Mesenchymal stem cell (in vitro differentiated cells and primary cell): ENCODE measurements at regions not wholly inside any gene's neighbourhood (a gene's known extent, or its start where the extent isn't known, plus 50 kb on each side); places are given as distances from the start of the nearest gene placed in this dataset.
A peak's percentile ranks its signal among the peaks of the same experiment; 100 is the strongest.

Experiments used
- DNase-seq: peaks from one replicate; pipeline ENCODE4 v3.0.0-alpha.2; 2013
- H2AFZ ChIP-seq: one replicate; pipeline ENCODE4 v1.6.1; 2013; ENCODE audit warnings: low read depth, mild to moderate bottlenecking, control low read depth, inconsistent platforms, low read length, moderate library complexity
- H2AK5ac ChIP-seq: 2 replicates; pipeline ENCODE4 v1.6.1; 2013; ENCODE audit warnings: low read length, moderate library complexity, mild to moderate bottlenecking, inconsistent platforms; ENCODE audit not compliant: severe bottlenecking
- H2BK120ac ChIP-seq: one replicate; pipeline ENCODE4 v1.6.1; 2013; ENCODE audit warnings: low read depth, mild to moderate bottlenecking, inconsistent platforms, low read length, moderate library complexity
- H2BK12ac ChIP-seq, 2 experiments: one replicate each; pipeline ENCODE4 v1.6.1; 2013; ENCODE audit warnings: inconsistent platforms in 2 of 2, low read length in 2 of 2, mild to moderate bottlenecking in 2 of 2, moderate library complexity in 2 of 2, control low read depth in 1 of 2
- H2BK15ac ChIP-seq: one replicate; pipeline ENCODE4 v1.6.1; 2013; ENCODE audit warnings: mild to moderate bottlenecking, low read depth, inconsistent platforms; ENCODE audit not compliant: poor library complexity, severe bottlenecking
- H2BK5ac ChIP-seq: 2 replicates; pipeline ENCODE4 v1.6.1; 2013; ENCODE audit warnings: low read depth, mild to moderate bottlenecking, low read length, control low read depth, inconsistent platforms; ENCODE audit not compliant: poor library complexity, severe bottlenecking
- H3K14ac ChIP-seq, 2 experiments: one replicate each; pipeline ENCODE4 v1.6.1; 2013; ENCODE audit warnings: inconsistent platforms in 2 of 2, low read length in 2 of 2, control low read depth in 1 of 2, mild to moderate bottlenecking in 1 of 2, moderate library complexity in 1 of 2
- H3K18ac ChIP-seq, 2 experiments: one replicate each; pipeline ENCODE4 v1.6.1; 2013; ENCODE audit warnings: inconsistent platforms in 2 of 2, low read length in 2 of 2, control low read depth in 1 of 2, low read depth in 1 of 2, mild to moderate bottlenecking in 1 of 2
- H3K23ac ChIP-seq, 2 experiments: one replicate each; pipeline ENCODE4 v1.6.1; 2013; ENCODE audit warnings: inconsistent platforms in 2 of 2, low read length in 2 of 2, mild to moderate bottlenecking in 2 of 2, moderate library complexity in 2 of 2, control low read depth in 1 of 2
- H3K27ac ChIP-seq: 2 replicates; pipeline ENCODE4 v1.5.1; 2013; ENCODE audit warnings: mild to moderate bottlenecking, moderate library complexity, low read length, control low read depth, inconsistent platforms; ENCODE audit not compliant: poor library complexity, severe bottlenecking
- H3K27me3 ChIP-seq, 2 experiments: 2 replicates each; pipeline versions ENCODE4 v1.6.1 to v1.7.0; 2013; ENCODE audit warnings: low read length in 2 of 2, mild to moderate bottlenecking in 2 of 2, moderate library complexity in 2 of 2, control low read depth in 1 of 2, inconsistent platforms in 1 of 2; ENCODE audit not compliant: control insufficient read depth in 1 of 2, insufficient read depth in 1 of 2
- H3K36me3 ChIP-seq, 2 experiments: 2 replicates each; pipeline versions ENCODE4 v1.6.1 to v1.7.0; 2013; ENCODE audit warnings: low read length in 2 of 2, control low read depth in 1 of 2, inconsistent platforms in 1 of 2, low read depth in 1 of 2, mild to moderate bottlenecking in 1 of 2; ENCODE audit not compliant: insufficient read depth in 2 of 2, control insufficient read depth in 1 of 2
- H3K4ac ChIP-seq, 2 experiments: one replicate each; pipeline ENCODE4 v1.6.1; 2013; ENCODE audit warnings: inconsistent platforms in 2 of 2, low read length in 2 of 2, mild to moderate bottlenecking in 2 of 2, moderate library complexity in 2 of 2, control low read depth in 1 of 2, low read depth in 1 of 2
- H3K4me1 ChIP-seq: 2 replicates; pipeline ENCODE4 v1.6.1; 2013; ENCODE audit warnings: low read depth, low read length, control low read depth; ENCODE audit not compliant: control insufficient read depth, insufficient read depth
- H3K4me2 ChIP-seq: 2 replicates; pipeline ENCODE4 v1.6.1; 2013; ENCODE audit warnings: low read length, mild to moderate bottlenecking, inconsistent platforms; ENCODE audit not compliant: poor library complexity, severe bottlenecking
- H3K4me3 ChIP-seq, 2 experiments: 2 replicates each; pipeline versions ENCODE4 v1.5.1 to v1.7.0; 2013; ENCODE audit warnings: low read length in 2 of 2, mild to moderate bottlenecking in 2 of 2, control low read depth in 1 of 2, low read depth in 1 of 2; ENCODE audit not compliant: insufficient read depth in 1 of 2
- H3K79me1 ChIP-seq: replicated peaks from 2 replicates; pipeline ENCODE4 v1.6.1; 2013; ENCODE audit warnings: mild to moderate bottlenecking, control low read depth, low read length, inconsistent platforms; ENCODE audit not compliant: poor library complexity, severe bottlenecking
- H3K9ac ChIP-seq: 2 replicates; pipeline ENCODE4 v1.7.0; 2013; ENCODE audit warnings: mild to moderate bottlenecking, low read length, moderate library complexity
- H3K9me3 ChIP-seq: 2 replicates; pipeline ENCODE4 v1.7.0; 2013; ENCODE audit warnings: mild to moderate bottlenecking, low read length; ENCODE audit not compliant: control insufficient read depth
- H4K8ac ChIP-seq: one replicate; pipeline ENCODE4 v1.6.1; 2013; ENCODE audit warnings: inconsistent platforms, mild to moderate bottlenecking, low read length, moderate library complexity
- H4K91ac ChIP-seq: one replicate; pipeline ENCODE4 v1.6.1; 2013; ENCODE audit warnings: mild to moderate bottlenecking, low read length, inconsistent platforms
- WGBS: methylation state at CpG from one replicate; pipeline ENCODE4 v1.1.7; 2013; ENCODE audit warnings: mixed read lengths; 5-methylcytosine and 5-hydroxymethylcytosine counted together

DNA sequence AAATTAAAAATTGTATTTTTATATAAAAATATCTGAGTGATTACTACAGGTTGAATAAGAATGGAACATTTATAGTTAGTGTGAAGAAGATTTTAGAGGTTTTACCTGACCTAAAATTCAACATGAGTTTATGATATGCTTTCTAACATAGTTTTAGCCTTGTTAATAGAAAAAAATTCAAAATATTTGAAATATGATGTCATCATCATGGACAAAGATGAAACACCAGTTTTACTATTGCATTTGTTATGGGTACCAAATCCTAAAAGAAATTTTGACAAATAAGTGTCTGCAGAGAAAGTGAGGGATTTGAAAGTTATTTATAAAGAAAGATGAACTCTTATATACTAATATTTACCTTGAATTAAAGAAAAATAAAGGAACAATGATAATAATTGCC is 479.7 kb downstream of the TBC1D32 start:
- Histone ChIP-seq H2AK5ac (no peak overlapping the region), H3K4me3 (no peak overlapping the region), H3K4ac (no peak overlapping the region)

DNA sequence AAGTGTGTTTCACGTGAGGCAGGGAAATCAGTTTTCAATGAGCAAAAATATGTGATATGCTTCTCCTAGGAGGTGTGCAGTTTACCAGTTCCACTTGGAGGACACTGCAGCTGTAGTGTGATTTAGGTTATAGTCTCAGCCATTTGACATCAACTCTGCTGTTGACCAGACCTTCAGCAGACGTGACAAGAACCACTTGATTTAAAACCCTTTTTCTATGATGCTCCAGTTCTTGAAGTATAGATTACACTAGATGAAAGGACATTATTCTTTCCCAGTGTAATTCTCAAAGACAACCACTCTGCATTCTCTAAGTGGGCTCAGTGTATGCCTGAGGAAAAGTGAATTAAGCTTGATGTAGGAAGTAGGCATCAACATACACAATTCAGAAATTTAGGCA is 480.8 kb downstream of the TBC1D32 start:
- Histone ChIP-seq H2BK12ac (no peak overlapping the region), H4K91ac (no peak overlapping the region), H2BK120ac (no peak overlapping the region), H3K27me3 (no peaks in the 10 kb centered on the region), H3K4me1 (no peaks in the 10 kb centered on the region), H2BK5ac (no peak overlapping the region), H3K18ac (no peak overlapping the region), H4K8ac (no peak overlapping the region), H3K4me2 (no peak overlapping the region), H2AK5ac (no peak overlapping the region), H3K14ac (no peak overlapping the region), H3K23ac (no peak overlapping the region), H3K9ac (no peak overlapping the region), H3K4ac (no peak overlapping the region), H3K79me1 (no peaks in the 10 kb centered on the region), H3K36me3 (no peaks in the 10 kb centered on the region), H2AFZ (no peak overlapping the region), H3K4me3 (no peak overlapping the region), H3K9me3 (no peaks in the 10 kb centered on the region), H2BK15ac (no peak overlapping the region), H3K27ac (no peak overlapping the region)
- DNase-seq = no peak
- WGBS = 83% methylated on average over 1 of the region's 2 CpGs

More for the DNA sequence above, 479.7 kb downstream of the TBC1D32 start:
- no peak overlapping the region for H4K91ac ChIP-seq
- no peak overlapping the region for H3K23ac ChIP-seq
- H2BK5ac ChIP-seq = no peak overlapping the region
- H3K14ac ChIP-seq = no peak overlapping the region
- H2AFZ ChIP-seq = no peak overlapping the region
- no peak overlapping the region for H2BK12ac ChIP-seq
- H3K36me3 ChIP-seq = no peaks in the 10 kb centered on the region
- H2BK15ac ChIP-seq = no peak overlapping the region
- no peak overlapping the region for H4K8ac ChIP-seq
- H3K18ac ChIP-seq = no peak overlapping the region
- H3K27ac ChIP-seq = no peak overlapping the region
- no peaks in the 10 kb centered on the region for H3K79me1 ChIP-seq
- no peaks in the 10 kb centered on the region for H3K27me3 ChIP-seq
- H3K4me2 ChIP-seq = no peak overlapping the region
- H3K9me3 ChIP-seq = no peaks in the 10 kb centered on the region
- no peak overlapping the region for H2BK120ac ChIP-seq
- no peak for DNase-seq
- H3K9ac ChIP-seq = no peak overlapping the region
- no peaks in the 10 kb centered on the region for H3K4me1 ChIP-seq

DNA sequence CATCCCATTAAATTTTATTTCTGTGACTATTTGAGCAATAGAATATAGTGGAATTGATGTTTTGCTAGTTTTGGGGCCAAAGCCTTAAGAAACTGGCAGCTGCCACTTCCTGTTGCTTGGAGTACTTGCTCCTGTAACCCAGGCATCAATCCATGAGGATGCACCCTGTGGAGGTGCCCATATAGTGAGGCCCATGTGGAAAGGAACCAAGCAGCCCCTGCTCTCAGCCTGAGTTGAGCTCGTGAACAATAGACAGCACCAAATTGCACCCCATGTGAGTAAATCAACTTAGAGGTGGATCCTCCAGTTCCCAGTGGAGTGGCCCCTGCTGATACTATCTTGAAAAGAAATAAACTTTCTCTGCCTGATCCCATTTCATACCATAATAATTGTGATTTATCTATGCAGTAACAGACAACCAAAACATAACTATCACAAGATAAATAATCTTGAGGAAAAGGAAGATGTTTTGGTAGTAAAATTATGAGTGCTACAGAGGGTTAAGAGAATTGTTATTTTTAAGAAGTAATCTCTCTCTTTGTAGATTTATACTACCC is 481.9 kb downstream of the TBC1D32 start:
- no peaks in the 10 kb centered on the region for H3K4me1 ChIP-seq
- no peak overlapping the region for H4K8ac ChIP-seq
- 27% methylated on average over 1 of the region's 1 CpG for WGBS
- H3K36me3 ChIP-seq = no peaks in the 10 kb centered on the region
- no peak overlapping the region for H3K9ac ChIP-seq
- H2BK5ac ChIP-seq = no peak overlapping the region
- H3K4ac ChIP-seq = no peak overlapping the region
- H2BK120ac ChIP-seq = no peak overlapping the region
- H2AFZ ChIP-seq = no peak overlapping the region
- no peak overlapping the region for H3K4me2 ChIP-seq
- H3K9me3 ChIP-seq = no peaks in the 10 kb centered on the region
- H3K14ac ChIP-seq = no peak overlapping the region
- no peak overlapping the region for H3K4me3 ChIP-seq
- H2AK5ac ChIP-seq = no peak overlapping the region
- H3K79me1 ChIP-seq = no peaks in the 10 kb centered on the region
- H3K27me3 ChIP-seq = no peaks in the 10 kb centered on the region
- H3K18ac ChIP-seq = no peak overlapping the region
- H3K27ac ChIP-seq = no peak overlapping the region
- no peak overlapping the region for H2BK12ac ChIP-seq
- H4K91ac ChIP-seq = no peak overlapping the region
- no peak overlapping the region for H3K23ac ChIP-seq
- DNase-seq = no peak
- H2BK15ac ChIP-seq = no peak overlapping the region

DNA sequence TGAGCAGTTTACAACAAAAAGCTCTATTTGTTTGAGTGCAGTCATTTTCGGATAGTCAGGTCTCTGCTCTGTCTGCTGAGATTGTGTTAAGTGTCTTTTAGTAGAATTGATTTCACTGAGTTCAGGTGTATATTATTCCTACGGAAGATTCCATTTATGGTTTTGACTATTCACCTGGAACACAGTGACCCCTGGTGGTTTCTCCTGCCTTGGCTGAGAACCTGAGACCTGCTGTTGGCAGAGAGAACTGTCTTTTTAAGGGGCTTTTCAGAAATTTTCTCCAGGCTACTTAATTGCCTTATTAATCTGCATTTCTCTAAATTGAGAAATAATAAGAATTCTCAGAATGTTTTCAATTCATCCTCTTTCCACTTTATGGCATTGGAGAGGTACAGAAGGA is 508.0 kb downstream of the TBC1D32 start:
- no peak overlapping the region for H4K91ac ChIP-seq
- no peak overlapping the region for H3K4me3 ChIP-seq
- WGBS = 50% methylated on average over 2 of the region's 2 CpGs
- H2BK5ac ChIP-seq = no peak overlapping the region
- no peak overlapping the region for H2BK120ac ChIP-seq
- H3K9me3 ChIP-seq = no peaks in the 10 kb centered on the region
- H2AK5ac ChIP-seq = no peak overlapping the region
- no peaks in the 10 kb centered on the region for H3K36me3 ChIP-seq
- no peak overlapping the region for H2BK12ac ChIP-seq
- no peak overlapping the region for H3K18ac ChIP-seq
- H3K4ac ChIP-seq = no peak overlapping the region
- no peak overlapping the region for H3K4me2 ChIP-seq
- H3K23ac ChIP-seq = no peak overlapping the region
- H3K14ac ChIP-seq = no peak overlapping the region
- H2BK15ac ChIP-seq = no peak overlapping the region
- no peaks in the 10 kb centered on the region for H3K4me1 ChIP-seq
- no peak overlapping the region for H3K27ac ChIP-seq
- peak; percentile 4 for DNase-seq
- no peak overlapping the region for H4K8ac ChIP-seq
- H2AFZ ChIP-seq = no peak overlapping the region
- H3K27me3 ChIP-seq = no peaks in the 10 kb centered on the region
- H3K79me1 ChIP-seq = no peaks in the 10 kb centered on the region
- H3K9ac ChIP-seq = no peak overlapping the region
